Gastroesophageal sphincter (tissue), 4 donors: ENCODE measurements at regions not wholly inside any gene's neighbourhood (a gene's known extent, or its start where the extent isn't known, plus 50 kb on each side); places are given as distances from the start of the nearest gene placed in this dataset.

Experiments used
- ATAC-seq: fragments of 150-250 bp; one replicate; pipeline ENCODE4 v1.9.1; 2016; ENCODE audit warnings: mild to moderate bottlenecking, moderate library complexity
- H3K27ac ChIP-seq, 4 donors: fragments of 200-600 bp; sonication (generic) in 3 of 4; 1 replicate in 3 of 4; 2 replicates in 1 of 4; pipeline ENCODE4 v1.5.1; 2016 to 2019
- H3K27me3 ChIP-seq: fragments of 200-600 bp; sonication (generic); one replicate; pipeline ENCODE4 v1.5.1; 2019
- H3K36me3 ChIP-seq, 2 donors: fragments of 200-600 bp; sonication (generic); one replicate each; pipeline ENCODE4 v1.5.1; 2019; ENCODE audit warnings: control low read depth in 1 of 2
- H3K4me1 ChIP-seq, 3 donors: fragments of 200-600 bp; sonication (generic); 1 replicate in 2 of 3; 2 replicates in 1 of 3; pipeline ENCODE4 v1.5.1; 2016 to 2019; ENCODE audit warnings: control low read depth in 2 of 3
- H3K4me3 ChIP-seq, 2 donors: fragments of 200-600 bp; sonication (generic); one replicate each; pipeline ENCODE4 v1.5.1; 2019; ENCODE audit warnings: mild to moderate bottlenecking in 1 of 2, moderate library complexity in 1 of 2
- H3K9me3 ChIP-seq, 3 donors: fragments of 200-600 bp; sonication (generic); one replicate each; pipeline ENCODE4 v1.5.1; 2017 to 2019; ENCODE audit warnings: control low read depth in 2 of 3
- EP300 ChIP-seq: sonication (generic); formaldehyde crosslinking; IDR thresholded peaks from one replicate; pipeline ENCODE4 v1.6.1; 2017; ENCODE audit warnings: antibody characterized with exemption, mild to moderate bottlenecking
- POLR2A ChIP-seq, 2 donors: fragments of 450-650 bp; IDR thresholded peaks; one replicate each; pipeline ENCODE4 v1.6.1; 2017; ENCODE audit warnings: antibody characterized with exemption in 2 of 2, mild to moderate bottlenecking in 2 of 2, moderate library complexity in 1 of 2
- POLR2AphosphoS5 ChIP-seq: sonication (generic); formaldehyde crosslinking; IDR thresholded peaks from one replicate; pipeline ENCODE4 v1.6.1; 2017; ENCODE audit warnings: antibody characterized with exemption
- WGBS, 2 donors: methylation state at CpG; one replicate each; pipeline ENCODE4 v1.1.5; 2018; ENCODE audit warnings: low coverage in 1 of 2; 5-methylcytosine and 5-hydroxymethylcytosine counted together
- TF ChIP-seq, protein P1 (sequence below), 4 experiments: fragments of 200-600 bp in 2 of 4; fragments of 450-650 bp in 2 of 4; sonication (generic) in 1 of 4; IDR thresholded peaks; one replicate each; pipeline ENCODE4 v1.5.1; 2017 to 2019; ENCODE audit warnings: antibody characterized with exemption in 4 of 4, mild to moderate bottlenecking in 2 of 4, moderate library complexity in 2 of 4

DNA sequence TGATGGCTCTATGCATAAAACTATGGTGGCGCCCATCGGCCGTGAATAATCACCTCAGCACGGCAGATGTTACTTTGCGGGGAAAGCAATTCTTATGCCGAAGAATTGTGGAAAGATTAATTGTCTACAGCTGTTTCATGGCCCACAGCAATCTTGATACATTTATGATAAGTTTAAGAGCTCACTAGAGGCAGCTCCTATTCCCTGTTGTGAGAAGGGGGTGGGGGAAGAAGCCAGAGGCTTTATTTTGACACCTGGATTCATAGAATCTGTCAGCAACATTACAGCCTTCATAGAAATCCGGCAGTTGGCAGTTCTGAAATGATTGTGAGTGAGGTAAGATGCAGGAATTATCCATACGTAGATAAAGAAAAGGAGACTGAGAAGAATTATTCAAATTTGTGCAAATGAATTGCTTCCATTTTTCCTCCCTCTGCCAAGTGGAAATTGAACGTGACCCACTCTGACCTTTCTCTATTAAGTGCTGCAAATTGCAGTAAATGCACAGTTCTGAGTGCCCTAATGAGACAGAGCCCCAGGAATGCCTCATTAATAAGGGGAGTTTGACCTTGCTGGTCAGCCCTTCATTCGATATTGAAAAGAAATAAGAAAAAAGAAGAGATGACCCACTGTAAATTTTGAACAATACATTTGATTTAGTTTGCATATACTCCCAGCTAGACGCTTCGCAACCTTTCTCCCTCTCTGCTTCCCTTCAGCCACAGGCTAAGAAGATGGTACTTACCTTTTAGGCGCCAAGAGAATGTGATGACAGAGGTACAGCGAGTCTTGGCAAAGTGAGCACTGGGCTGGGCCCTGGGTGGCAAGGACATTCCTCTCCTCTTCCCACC, 188.8 kb downstream of the GPAT3 start:
- Histone ChIP-seq H3K4me1 (no peaks in the 10 kb centered on the region), H3K36me3 (no peaks in the 10 kb centered on the region), H3K9me3 (peaks cover 0 to 2% (median 0%) of the 10 kb centered on the region in 3 donors), H3K4me3 (no peak overlapping the region), H3K27ac (no peak overlapping the region), H3K27me3 (no peaks in the 10 kb centered on the region)
- TF ChIP-seq POLR2A (IDR thresholded peaks at IDR 0.05): no peak
- TF ChIP-seq, protein P1, sequence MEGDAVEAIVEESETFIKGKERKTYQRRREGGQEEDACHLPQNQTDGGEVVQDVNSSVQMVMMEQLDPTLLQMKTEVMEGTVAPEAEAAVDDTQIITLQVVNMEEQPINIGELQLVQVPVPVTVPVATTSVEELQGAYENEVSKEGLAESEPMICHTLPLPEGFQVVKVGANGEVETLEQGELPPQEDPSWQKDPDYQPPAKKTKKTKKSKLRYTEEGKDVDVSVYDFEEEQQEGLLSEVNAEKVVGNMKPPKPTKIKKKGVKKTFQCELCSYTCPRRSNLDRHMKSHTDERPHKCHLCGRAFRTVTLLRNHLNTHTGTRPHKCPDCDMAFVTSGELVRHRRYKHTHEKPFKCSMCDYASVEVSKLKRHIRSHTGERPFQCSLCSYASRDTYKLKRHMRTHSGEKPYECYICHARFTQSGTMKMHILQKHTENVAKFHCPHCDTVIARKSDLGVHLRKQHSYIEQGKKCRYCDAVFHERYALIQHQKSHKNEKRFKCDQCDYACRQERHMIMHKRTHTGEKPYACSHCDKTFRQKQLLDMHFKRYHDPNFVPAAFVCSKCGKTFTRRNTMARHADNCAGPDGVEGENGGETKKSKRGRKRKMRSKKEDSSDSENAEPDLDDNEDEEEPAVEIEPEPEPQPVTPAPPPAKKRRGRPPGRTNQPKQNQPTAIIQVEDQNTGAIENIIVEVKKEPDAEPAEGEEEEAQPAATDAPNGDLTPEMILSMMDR (IDR thresholded peaks at IDR 0.05): no peak
- TF ChIP-seq POLR2AphosphoS5: no peak
- no peak for TF ChIP-seq EP300
- no peak for ATAC-seq
- 67 to 74% methylated on average over 10 to 14 of the region's 14 CpGs for WGBS, 2 donors

DNA sequence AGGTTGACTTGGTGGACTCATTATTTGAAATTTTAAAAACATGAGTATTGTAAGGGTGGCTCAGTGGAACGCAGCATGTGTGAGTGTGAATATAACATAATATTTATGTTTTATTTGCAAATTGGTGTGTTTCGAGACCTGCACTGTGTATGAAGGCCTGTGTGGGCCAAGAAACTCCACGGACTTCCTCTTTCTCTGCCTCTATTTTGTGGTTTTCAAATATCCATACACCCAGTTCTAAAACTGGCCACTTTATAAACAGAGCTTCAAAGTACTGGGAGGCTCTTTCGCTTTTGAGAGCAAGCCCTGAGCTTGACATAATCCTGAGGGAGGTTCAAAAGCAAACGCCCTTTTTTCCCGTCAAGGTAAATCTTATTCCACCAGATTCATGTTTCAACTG, 187.7 kb downstream of the GPAT3 start:
- TF ChIP-seq, protein P1 (IDR thresholded peaks at IDR 0.05): no peak
- TF ChIP-seq POLR2A (IDR thresholded peaks at IDR 0.05): no peak
- TF ChIP-seq EP300: no peak
- TF ChIP-seq POLR2AphosphoS5: no peak
- no peaks in the 10 kb centered on the region for H3K27me3 ChIP-seq
- H3K36me3 ChIP-seq: no peaks in the 10 kb centered on the region
- ATAC-seq: no peak
- no peak overlapping the region for H3K27ac ChIP-seq
- 82 to 91% methylated on average over 4 to 5 of the region's 6 CpGs for WGBS, 2 donors
- no peak overlapping the region for H3K4me3 ChIP-seq
- H3K4me1 ChIP-seq: no peaks in the 10 kb centered on the region
- H3K9me3 ChIP-seq: no peaks in the 10 kb centered on the region

DNA sequence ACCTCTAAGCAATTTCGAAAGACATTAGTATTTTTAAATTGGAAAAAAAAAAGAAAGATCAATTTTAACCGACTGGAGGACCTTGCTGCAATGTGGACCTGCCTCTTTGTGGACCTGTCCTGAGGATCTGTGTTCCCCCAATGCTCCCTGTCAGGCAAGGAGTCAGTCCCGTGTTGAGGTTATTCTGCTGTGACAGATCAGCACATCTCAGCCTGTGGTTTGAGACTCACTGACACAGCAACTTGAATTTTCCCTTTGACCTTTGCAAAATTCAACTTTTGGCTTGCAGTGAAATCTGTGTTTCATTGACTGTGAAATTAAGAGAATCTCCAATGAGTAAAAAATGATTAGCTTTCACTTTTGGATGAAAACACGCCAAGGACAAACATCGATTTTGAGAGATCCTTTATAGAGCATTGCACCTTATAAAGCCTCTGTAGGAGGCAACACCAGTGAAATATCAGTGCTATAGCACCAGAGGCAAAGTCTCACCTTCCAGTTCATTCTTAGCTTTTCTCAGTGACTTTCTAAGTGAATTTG, 186.9 kb downstream of the GPAT3 start:
- Histone ChIP-seq H3K4me1 (no peaks in the 10 kb centered on the region), H3K27me3 (no peaks in the 10 kb centered on the region), H3K36me3 (no peaks in the 10 kb centered on the region), H3K9me3 (no peaks in the 10 kb centered on the region), H3K4me3 (no peak overlapping the region), H3K27ac (no peak overlapping the region)
- TF ChIP-seq, protein P1 (IDR thresholded peaks at IDR 0.05): no peak
- WGBS, 2 donors: 80 to 100% methylated on average over 5 of the region's 5 CpGs
- ATAC-seq: no peak

DNA sequence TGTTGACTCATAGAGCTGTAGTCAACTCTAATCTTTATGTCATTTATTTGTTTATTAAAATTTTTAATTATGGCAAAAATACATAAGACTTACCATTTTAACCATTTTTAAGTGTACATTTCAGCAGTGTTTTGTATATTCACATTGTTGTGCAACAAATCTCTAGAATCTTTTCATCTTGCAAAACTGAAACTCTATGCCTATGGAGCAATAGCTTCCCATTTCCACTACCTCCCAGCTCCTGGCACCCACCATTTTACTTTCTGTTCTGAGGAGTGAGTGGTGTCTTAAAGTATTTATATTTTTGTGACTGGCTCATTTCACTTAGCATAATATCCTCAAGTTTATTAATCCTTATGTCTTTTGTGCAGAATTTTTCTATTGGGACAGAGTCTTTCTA, 181.0 kb downstream of the GPAT3 start:
- no peak for TF ChIP-seq POLR2A (IDR thresholded peaks at IDR 0.05)
- TF ChIP-seq, protein P1 (IDR thresholded peaks at IDR 0.05): no peak
- H3K9me3 ChIP-seq: no peaks in the 10 kb centered on the region
- no peak overlapping the region for H3K27ac ChIP-seq
- no peaks in the 10 kb centered on the region for H3K4me1 ChIP-seq
- H3K4me3 ChIP-seq: no peak overlapping the region
- H3K36me3 ChIP-seq: no peaks in the 10 kb centered on the region
- H3K27me3 ChIP-seq: no peaks in the 10 kb centered on the region
- ATAC-seq: no peak

DNA sequence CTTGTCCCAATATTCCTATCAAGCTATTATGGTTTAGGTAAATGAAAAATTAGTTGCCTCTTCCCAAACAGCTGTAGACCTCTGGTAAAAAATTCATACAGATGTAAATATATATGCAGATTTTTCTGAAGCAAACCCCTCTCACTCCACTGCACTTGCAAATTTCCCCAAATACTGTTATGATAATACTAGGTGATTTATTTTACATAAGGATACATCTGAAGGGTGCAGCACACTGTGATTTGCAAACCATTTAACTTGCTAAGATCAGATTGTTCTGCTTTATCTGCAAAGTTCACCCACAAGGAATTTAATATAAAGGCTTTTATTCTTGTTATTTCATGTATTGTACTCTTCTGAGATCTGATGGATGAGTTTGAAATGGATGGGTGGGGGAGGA, 177.0 kb downstream of the GPAT3 start:
- Histone ChIP-seq H3K4me3 (no peak overlapping the region), H3K4me1 (no peaks in the 10 kb centered on the region), H3K9me3 (no peaks in the 10 kb centered on the region), H3K27ac (no peak overlapping the region), H3K36me3 (no peaks in the 10 kb centered on the region), H3K27me3 (no peaks in the 10 kb centered on the region)
- no peak for TF ChIP-seq POLR2AphosphoS5
- TF ChIP-seq POLR2A (IDR thresholded peaks at IDR 0.05): no peak
- TF ChIP-seq EP300: no peak
- TF ChIP-seq, protein P1 (IDR thresholded peaks at IDR 0.05): no peak
- ATAC-seq: no peak
